GM12892 (cell line): ENCODE measurements at regions not wholly inside any gene's neighbourhood (a gene's known extent, or its start where the extent isn't known, plus 50 kb on each side); places are given as distances from the start of the nearest gene placed in this dataset.

Experiments
- POLR2A ChIP-seq: IDR thresholded peaks from 2 replicates; pipeline ENCODE4 v1.6.1; 2011; ENCODE audit warnings: low read depth, low read length, control low read depth
- TAF1 ChIP-seq: IDR thresholded peaks from 2 replicates; pipeline ENCODE4 v1.6.1; 2011; ENCODE audit warnings: low read depth, mild to moderate bottlenecking, control low read depth, low read length, borderline replicate concordance

GRCh38 chr4:122259849-122260248, 107.7 kb downstream of the BLTP1 start:
- TF ChIP-seq POLR2A, result no peak
- TF ChIP-seq TAF1, result no peak
